Loucy (cell line): ENCODE measurements at regions not wholly inside any gene's neighbourhood (a gene's known extent, or its start where the extent isn't known, plus 50 kb on each side); places are given as distances from the start of the nearest gene placed in this dataset.

Experiments used
- H2AFZ ChIP-seq: fragments of 200-600 bp; sonication (generic); 2 replicates; pipeline ENCODE4 v1.6.0; 2016; ENCODE audit warnings: antibody characterized with exemption, mild to moderate bottlenecking, low read length, moderate library complexity
- H3F3A ChIP-seq: fragments of 200-600 bp; 2 replicates; pipeline ENCODE4 v1.6.0; 2016; ENCODE audit warnings: antibody characterized with exemption, low read depth, mild to moderate bottlenecking
- H3K27me3 ChIP-seq: fragments of 200-600 bp; sonication (generic); 2 replicates; pipeline ENCODE4 v1.6.1; 2014; ENCODE audit warnings: low read length, mild to moderate bottlenecking; ENCODE audit not compliant: insufficient read depth, poor library complexity, severe bottlenecking
- H3K36me3 ChIP-seq: fragments of 200-600 bp; sonication (generic); 2 replicates; pipeline ENCODE4 v1.6.1; 2016; ENCODE audit warnings: low read length; ENCODE audit not compliant: insufficient read depth
- H3K4me1 ChIP-seq: fragments of 200-600 bp; sonication (generic); 2 replicates; pipeline ENCODE4 v1.5.1; 2014; ENCODE audit warnings: low read length, mild to moderate bottlenecking; ENCODE audit not compliant: insufficient read depth, poor library complexity, severe bottlenecking
- H3K4me2 ChIP-seq: fragments of 200-600 bp; sonication (generic); 2 replicates; pipeline ENCODE4 v1.6.0; 2014; ENCODE audit warnings: antibody characterized with exemption, low read length, low read depth, mild to moderate bottlenecking; ENCODE audit not compliant: poor library complexity, severe bottlenecking
- H3K4me3 ChIP-seq: fragments of 200-600 bp; sonication (generic); 2 replicates; pipeline ENCODE4 v1.5.1; 2014; ENCODE audit warnings: low read length, mild to moderate bottlenecking, mixed read lengths; ENCODE audit not compliant: poor library complexity, severe bottlenecking
- H3K79me2 ChIP-seq: fragments of 200-600 bp; sonication (generic); 2 replicates; pipeline ENCODE4 v1.6.1; 2014; ENCODE audit warnings: low read length; ENCODE audit not compliant: insufficient read depth
- H3K9ac ChIP-seq: fragments of 200-600 bp; sonication (generic); 2 replicates; pipeline ENCODE4 v1.6.0; 2014; ENCODE audit warnings: mild to moderate bottlenecking, low read depth, low read length, moderate library complexity; ENCODE audit not compliant: poor library complexity, severe bottlenecking
- H3K9me2 ChIP-seq: fragments of 200-600 bp; sonication (generic); replicated peaks from 2 replicates; pipeline ENCODE4 v1.6.1; 2016; ENCODE audit warnings: low read depth, low read length, mixed read lengths
- H3K9me3 ChIP-seq: fragments of 200-600 bp; sonication (generic); 2 replicates; pipeline ENCODE4 v1.6.1; 2014; ENCODE audit warnings: mild to moderate bottlenecking, antibody characterized with exemption, low read length, low read depth; ENCODE audit not compliant: insufficient read depth
- H4K20me1 ChIP-seq: fragments of 200-600 bp; sonication (generic); 2 replicates; pipeline ENCODE4 v1.6.0; 2014; ENCODE audit warnings: antibody characterized with exemption, low read length, mild to moderate bottlenecking; ENCODE audit not compliant: insufficient read depth, poor library complexity, severe bottlenecking
- CTCF ChIP-seq: fragments of 200-600 bp; sonication (generic); conservative IDR thresholded peaks from 2 replicates; pipeline ENCODE4 v1.5.1; 2014; ENCODE audit warnings: mild to moderate bottlenecking, antibody characterized with exemption, low read length
- EZH2phosphoT487 ChIP-seq: fragments of 200-600 bp; IDR thresholded peaks from 2 replicates; pipeline ENCODE4 v1.6.1; 2018; ENCODE audit warnings: antibody characterized with exemption, mild to moderate bottlenecking, moderate library complexity, borderline replicate concordance

GRCh38 chr17:77590951-77591735, 367.4 kb upstream of the TNRC6C start:
- no peaks in the 10 kb centered on the region for H3K79me2 ChIP-seq

GRCh38 chr17:77592106-77592865, 366.2 kb upstream of the TNRC6C start:
- no peaks in the 10 kb centered on the region for H3K27me3 ChIP-seq
- peaks cover 38% of the 10 kb centered on the region for H3K4me1 ChIP-seq
- H2AFZ ChIP-seq: no peak overlapping the region
- 0 out of 2 replicates have a peak, but pooled peaks cover 4% of the 10 kb centered on the region for H3K9me3 ChIP-seq
- no peak overlapping the region for H3K9ac ChIP-seq
- no peaks in the 10 kb centered on the region for H3K9me2 ChIP-seq
- H3K4me2 ChIP-seq: no peak overlapping the region
- H3F3A ChIP-seq: no peaks in the 10 kb centered on the region
- no peaks in the 10 kb centered on the region for H4K20me1 ChIP-seq
- no peak overlapping the region for H3K4me3 ChIP-seq
- H3K36me3 ChIP-seq: no peaks in the 10 kb centered on the region
- TF ChIP-seq EZH2phosphoT487 (no peak), CTCF (no peak)
- H3K79me2 ChIP-seq: no peaks in the 10 kb centered on the region

More at GRCh38 chr17:77590951-77591735, 367.4 kb upstream of the TNRC6C start:
- Histone ChIP-seq H3K36me3 (no peaks in the 10 kb centered on the region), H3K27me3 (no peaks in the 10 kb centered on the region), H3K4me1 (peaks cover 28% of the 10 kb centered on the region), H3F3A (no peaks in the 10 kb centered on the region), H2AFZ (no peak overlapping the region), H4K20me1 (no peaks in the 10 kb centered on the region), H3K4me3 (no peak overlapping the region), H3K9me2 (no peaks in the 10 kb centered on the region), H3K9me3 (0 out of 2 replicates have a peak, but pooled peaks cover 7% of the 10 kb centered on the region), H3K9ac (no peak overlapping the region), H3K4me2 (no peak overlapping the region)
- TF ChIP-seq CTCF (no peak), EZH2phosphoT487 (no peak)

GRCh38 chr17:77593081-77593480, 365.4 kb upstream of the TNRC6C start:
- H3K79me2 ChIP-seq: no peaks in the 10 kb centered on the region
- H3F3A ChIP-seq: no peaks in the 10 kb centered on the region
- H3K9me2 ChIP-seq: no peaks in the 10 kb centered on the region
- H2AFZ ChIP-seq: no peak overlapping the region
- H3K4me3 ChIP-seq: no peak overlapping the region
- peaks cover 46% of the 10 kb centered on the region for H3K4me1 ChIP-seq
- H4K20me1 ChIP-seq: no peaks in the 10 kb centered on the region
- H3K9me3 ChIP-seq: no peaks in the 10 kb centered on the region
- H3K4me2 ChIP-seq: no peak overlapping the region
- no peak overlapping the region for H3K9ac ChIP-seq
- H3K36me3 ChIP-seq: no peaks in the 10 kb centered on the region
- H3K27me3 ChIP-seq: no peaks in the 10 kb centered on the region
- TF ChIP-seq EZH2phosphoT487 (no peak), CTCF (no peak)
